Activated CD4-positive, alpha-beta memory T cell treated with anti-CD3 and anti-CD28 coated beads, Interleukin-2, amount 10 ng/mL, durations not matched to agents 7 days and 5 days (primary cell): ENCODE measurements at regions not wholly inside any gene's neighbourhood (a gene's known extent, or its start where the extent isn't known, plus 50 kb on each side); places are given as distances from the start of the nearest gene placed in this dataset.

ENCODE experiments used
- CTCF ChIA-PET: fragments of 350-600 bp; sonication (Branson Sonifier 250); formaldehyde crosslinking; loops from one replicate; lab custom pipeline; 2021; ENCODE audit warnings: antibody characterized with exemption, inconsistent platforms; lab: Charles Lee
- POLR2A ChIA-PET: fragments of 350-600 bp; sonication (Branson Sonifier 250); formaldehyde crosslinking; loops from one replicate; lab custom pipeline; 2021; ENCODE audit warnings: antibody characterized with exemption; lab: Charles Lee
- DNase-seq: peaks from one replicate; pipeline ENCODE4 v3.0.0-alpha.2; 2020
- H3K27ac Mint-ChIP-seq: one replicate; pipeline ENCODE4 v1.8.0; 2021; ENCODE audit warnings: mild to moderate bottlenecking, mixed read lengths
- H3K27me3 Mint-ChIP-seq: one replicate; pipeline ENCODE4 v1.8.0; 2021; ENCODE audit warnings: mixed read lengths
- H3K36me3 Mint-ChIP-seq: one replicate; pipeline ENCODE4 v1.8.0; 2021; ENCODE audit warnings: low read depth, mixed read lengths
- H3K4me1 Mint-ChIP-seq: one replicate; pipeline ENCODE4 v1.8.0; 2021; ENCODE audit warnings: mixed read lengths
- H3K4me3 Mint-ChIP-seq: one replicate; pipeline ENCODE4 v1.8.0; 2021; ENCODE audit warnings: mild to moderate bottlenecking, mixed read lengths
- H3K9me3 Mint-ChIP-seq: one replicate; pipeline ENCODE4 v1.8.0; 2021; ENCODE audit warnings: mixed read lengths

DNA sequence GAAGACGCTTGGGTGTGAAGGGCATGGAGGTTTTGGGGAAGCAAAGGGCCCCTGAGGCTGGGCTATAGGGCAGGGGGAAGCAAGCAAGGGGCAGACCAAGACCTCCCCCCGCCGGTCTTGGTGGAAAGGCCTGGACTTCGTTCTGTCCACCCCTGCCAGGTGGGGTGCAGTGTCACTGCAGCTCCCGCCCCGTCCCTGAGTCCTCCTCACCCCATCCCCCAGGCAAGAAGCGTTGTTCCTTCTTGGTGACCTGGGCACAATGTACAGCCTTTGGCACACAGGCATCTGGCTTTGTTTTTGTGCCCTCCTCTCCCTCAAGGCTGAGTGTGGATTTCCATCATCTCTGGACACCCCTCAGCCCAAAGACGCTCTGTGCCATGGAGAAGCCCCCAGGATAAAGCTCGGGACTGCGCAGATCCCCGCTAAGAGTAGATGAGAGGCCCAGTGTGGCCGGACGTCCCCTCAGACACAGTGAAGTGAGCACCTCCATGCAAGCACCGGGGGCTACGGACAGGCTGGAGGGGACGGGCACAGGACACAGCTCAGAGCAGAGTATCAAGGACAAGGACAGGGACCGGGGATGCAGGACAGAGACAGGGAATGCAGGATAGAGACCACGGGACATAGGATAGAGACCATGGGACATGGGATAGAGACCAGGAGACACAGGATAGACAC, 89.4 kb upstream of the ACTRT2 start:
- Mint-ChIP-seq H3K4me1 (no peaks in the 10 kb centered on the region), H3K9me3 (no peaks in the 10 kb centered on the region), H3K27me3 (no peaks in the 10 kb centered on the region), H3K36me3 (no peaks in the 10 kb centered on the region), H3K27ac (no peak overlapping the region), H3K4me3 (no peak overlapping the region)
- CTCF ChIA-PET, result no interaction called here
- no peak for DNase-seq
- POLR2A ChIA-PET, result no interaction called here

DNA sequence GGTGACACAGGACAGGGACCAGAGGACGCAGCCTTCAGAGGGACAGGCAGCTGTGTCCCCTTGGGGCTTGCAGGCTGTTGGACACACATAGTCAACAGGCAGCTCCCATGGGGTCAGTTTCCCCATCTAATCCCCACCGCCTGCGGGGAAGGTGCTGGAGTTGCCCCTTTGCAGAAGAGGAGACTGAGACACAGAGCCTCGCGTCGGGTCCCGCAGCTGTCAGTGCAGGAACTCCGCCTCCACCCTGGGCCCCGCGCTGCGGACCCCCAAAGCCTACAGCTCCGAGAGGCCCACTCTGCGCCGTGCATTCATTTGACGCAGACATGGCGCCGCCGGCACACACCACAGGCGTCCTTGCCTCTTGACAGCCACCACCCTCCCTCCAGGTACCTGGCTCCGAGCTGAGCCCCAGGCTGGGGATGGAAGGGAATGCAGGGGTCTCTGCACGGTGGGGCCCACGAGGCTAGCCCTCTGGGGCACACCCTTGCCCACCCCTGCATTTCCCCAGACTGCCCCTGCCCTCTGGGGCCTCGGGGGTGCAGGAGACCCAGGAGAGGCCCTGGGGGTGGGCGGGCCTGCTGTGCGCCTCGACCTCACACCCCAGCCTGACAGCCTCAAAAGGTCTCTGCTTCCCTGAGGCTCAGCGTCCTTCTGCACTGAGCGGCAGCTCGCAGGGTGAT, 88.5 kb upstream of the ACTRT2 start:
- H3K27ac Mint-ChIP-seq, result no peak overlapping the region
- CTCF ChIA-PET, result no interaction called here
- H3K36me3 Mint-ChIP-seq, result no peaks in the 10 kb centered on the region
- DNase-seq, result no peak
- POLR2A ChIA-PET, result no interaction called here
- H3K9me3 Mint-ChIP-seq, result peaks cover 1% of the 10 kb centered on the region
- H3K4me1 Mint-ChIP-seq, result no peaks in the 10 kb centered on the region
- H3K4me3 Mint-ChIP-seq, result no peak overlapping the region
- H3K27me3 Mint-ChIP-seq, result no peaks in the 10 kb centered on the region

DNA sequence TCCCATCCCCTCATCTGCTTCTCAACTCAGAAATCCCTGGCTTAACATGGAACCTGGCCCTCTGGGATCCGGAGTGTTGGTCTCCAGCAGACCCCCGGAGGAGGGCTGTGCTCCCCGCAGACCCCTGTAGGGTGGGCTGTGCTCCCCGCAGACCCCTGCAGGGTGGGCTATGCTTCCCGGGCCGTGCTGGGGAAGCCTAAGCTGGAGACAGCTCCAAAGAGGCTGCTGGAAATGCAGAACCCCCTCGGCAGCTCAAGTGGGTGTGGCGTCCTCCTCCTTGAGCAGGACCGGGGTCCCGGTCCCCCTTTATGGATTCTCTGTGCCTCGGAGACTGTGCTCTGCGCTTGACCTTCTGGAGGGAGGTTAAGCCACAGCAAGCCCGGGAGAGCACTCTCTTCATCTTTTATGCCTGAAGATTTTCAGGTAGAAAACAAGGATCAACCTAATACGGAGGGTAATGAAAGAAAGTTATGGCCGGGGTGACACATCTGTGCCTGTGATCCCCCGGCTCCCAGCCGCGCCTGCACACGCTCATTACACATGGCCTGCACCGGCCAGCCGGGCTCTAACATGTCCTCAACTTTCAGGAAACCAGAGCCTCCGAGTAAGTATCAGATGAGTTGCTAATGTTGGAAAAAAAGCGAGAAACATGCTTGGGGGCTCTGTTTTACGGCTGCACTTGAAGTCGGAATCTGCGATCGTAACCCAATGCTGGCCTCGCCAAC, 87.7 kb upstream of the ACTRT2 start:
- no peak overlapping the region for H3K4me3 Mint-ChIP-seq

DNA sequence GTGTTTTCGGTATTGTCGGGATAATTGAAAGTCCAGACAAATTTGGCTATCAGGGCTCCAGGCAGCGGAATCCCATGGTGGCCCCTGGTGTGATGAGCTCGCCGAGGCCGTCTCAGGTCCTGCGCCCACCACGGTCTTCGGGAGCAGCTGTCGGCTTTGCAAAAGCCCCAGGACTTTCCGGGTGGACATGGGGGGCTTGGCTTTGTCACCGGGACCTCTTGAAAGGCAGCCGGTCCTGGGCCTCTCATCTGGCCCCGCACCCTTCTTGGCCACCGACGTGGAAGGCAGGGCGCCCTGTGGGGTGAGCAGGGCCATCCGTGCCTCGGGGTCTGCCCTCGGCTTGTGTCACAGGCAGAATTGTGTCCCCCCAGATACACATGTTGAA, 87.1 kb upstream of the ACTRT2 start:
- no peak overlapping the region for H3K4me3 Mint-ChIP-seq
- ChIA-PET POLR2A (no interaction called here), CTCF (no interaction called here)
- H3K27me3 Mint-ChIP-seq, result no peaks in the 10 kb centered on the region
- no peak overlapping the region for H3K27ac Mint-ChIP-seq
- no peak for DNase-seq
- no peaks in the 10 kb centered on the region for H3K4me1 Mint-ChIP-seq
- peaks cover 7% of the 10 kb centered on the region for H3K9me3 Mint-ChIP-seq
- no peaks in the 10 kb centered on the region for H3K36me3 Mint-ChIP-seq

More for the DNA sequence above, 87.7 kb upstream of the ACTRT2 start:
- no peaks in the 10 kb centered on the region for H3K36me3 Mint-ChIP-seq
- DNase-seq, result no peak
- H3K27me3 Mint-ChIP-seq, result no peaks in the 10 kb centered on the region
- H3K9me3 Mint-ChIP-seq, result peaks cover 7% of the 10 kb centered on the region
- POLR2A ChIA-PET, result no interaction called here
- no peak overlapping the region for H3K27ac Mint-ChIP-seq
- no peaks in the 10 kb centered on the region for H3K4me1 Mint-ChIP-seq
- CTCF ChIA-PET, result no interaction called here

DNA sequence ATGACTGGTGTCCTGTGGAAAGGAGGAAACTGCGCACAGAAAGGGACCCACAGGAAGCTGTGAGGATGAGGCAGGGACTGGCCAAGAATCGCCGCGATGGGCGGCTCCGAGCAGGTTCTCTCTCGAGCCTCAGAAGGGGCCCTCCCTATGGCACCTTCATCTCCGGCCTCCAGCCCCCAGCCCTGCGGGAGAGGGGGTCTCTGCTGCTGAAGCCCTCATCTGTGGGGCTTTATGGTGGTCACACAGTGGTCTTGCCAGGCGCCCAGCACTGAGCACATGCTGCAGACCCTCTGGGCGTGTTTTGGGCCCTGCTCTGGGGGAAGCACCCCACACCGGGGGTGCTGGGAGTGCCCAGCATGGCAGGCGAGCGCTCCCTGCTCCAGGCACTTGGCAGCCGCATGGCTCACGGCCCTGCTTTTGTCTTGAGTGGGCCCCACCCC, 86.6 kb upstream of the ACTRT2 start:
- Mint-ChIP-seq H3K4me3 (no peak overlapping the region), H3K36me3 (no peaks in the 10 kb centered on the region), H3K27ac (no peak overlapping the region), H3K27me3 (no peaks in the 10 kb centered on the region), H3K9me3 (peaks cover 7% of the 10 kb centered on the region), H3K4me1 (no peaks in the 10 kb centered on the region)
- CTCF ChIA-PET, result no interaction called here
- POLR2A ChIA-PET, result no interaction called here
- DNase-seq, result no peak

DNA sequence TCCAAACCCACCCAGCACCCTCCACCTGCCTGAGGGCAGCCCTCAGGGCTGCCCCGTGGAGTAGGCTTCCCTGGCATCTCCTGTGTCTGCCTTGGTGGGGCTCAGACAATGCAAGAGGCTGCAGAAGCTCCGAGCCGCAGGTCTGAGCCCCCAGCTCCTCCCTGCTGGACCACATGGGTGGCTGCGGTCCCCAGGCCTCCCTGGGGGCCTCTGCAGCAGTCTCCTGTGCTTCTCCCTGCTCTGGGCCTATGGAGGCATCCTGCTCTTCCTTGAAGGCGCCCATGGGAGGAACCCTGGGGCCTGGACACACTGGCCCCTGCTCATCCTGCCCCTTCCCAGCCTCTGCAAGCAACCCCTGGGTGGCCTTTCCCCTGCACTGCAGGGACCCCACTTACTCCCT, 86.1 kb upstream of the ACTRT2 start:
- H3K4me3 Mint-ChIP-seq, result no peak overlapping the region

DNA sequence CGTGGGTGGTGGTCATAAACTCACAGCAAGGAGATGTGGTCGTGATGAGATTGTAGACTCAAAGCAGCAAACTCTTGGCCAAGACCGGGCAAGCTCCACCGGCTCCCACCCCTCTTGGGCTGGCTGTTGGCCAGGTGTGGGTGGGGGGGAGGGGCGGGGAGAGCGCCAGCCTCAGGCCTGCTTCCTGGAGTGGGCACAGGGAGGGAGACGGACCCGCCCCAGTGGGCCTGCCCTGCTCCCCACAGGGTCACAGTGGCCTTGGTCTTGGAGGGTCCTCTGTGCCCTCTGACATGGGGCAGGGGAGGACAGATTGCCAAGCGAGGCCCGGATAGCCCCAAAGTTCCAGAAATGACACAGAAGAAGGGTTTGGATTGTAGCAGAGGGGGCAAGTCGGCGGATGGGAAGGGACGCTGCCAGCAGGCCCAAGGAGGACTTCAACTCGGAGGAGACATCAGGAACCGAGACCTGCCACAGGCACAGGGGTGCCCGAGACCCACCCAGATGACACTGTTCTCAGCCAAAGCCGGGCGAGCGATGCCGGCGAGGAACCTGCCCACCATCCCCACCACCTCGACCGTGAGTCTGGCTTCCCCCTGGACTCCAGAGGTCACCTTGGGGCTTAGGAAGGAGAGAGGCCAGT, 85.4 kb upstream of the ACTRT2 start:
- peaks cover 7% of the 10 kb centered on the region for H3K9me3 Mint-ChIP-seq
- ChIA-PET POLR2A (no interaction called here), CTCF (no interaction called here)
- no peaks in the 10 kb centered on the region for H3K4me1 Mint-ChIP-seq
- H3K36me3 Mint-ChIP-seq, result no peaks in the 10 kb centered on the region
- DNase-seq, result no peak
- H3K4me3 Mint-ChIP-seq, result no peak overlapping the region
- H3K27me3 Mint-ChIP-seq, result no peaks in the 10 kb centered on the region
- no peak overlapping the region for H3K27ac Mint-ChIP-seq

More for the DNA sequence above, 86.1 kb upstream of the ACTRT2 start:
- no peaks in the 10 kb centered on the region for H3K36me3 Mint-ChIP-seq
- H3K4me1 Mint-ChIP-seq, result no peaks in the 10 kb centered on the region
- peaks cover 7% of the 10 kb centered on the region for H3K9me3 Mint-ChIP-seq
- ChIA-PET POLR2A (no interaction called here), CTCF (no interaction called here)
- H3K27me3 Mint-ChIP-seq, result no peaks in the 10 kb centered on the region
- DNase-seq, result no peak
- H3K27ac Mint-ChIP-seq, result no peak overlapping the region

DNA sequence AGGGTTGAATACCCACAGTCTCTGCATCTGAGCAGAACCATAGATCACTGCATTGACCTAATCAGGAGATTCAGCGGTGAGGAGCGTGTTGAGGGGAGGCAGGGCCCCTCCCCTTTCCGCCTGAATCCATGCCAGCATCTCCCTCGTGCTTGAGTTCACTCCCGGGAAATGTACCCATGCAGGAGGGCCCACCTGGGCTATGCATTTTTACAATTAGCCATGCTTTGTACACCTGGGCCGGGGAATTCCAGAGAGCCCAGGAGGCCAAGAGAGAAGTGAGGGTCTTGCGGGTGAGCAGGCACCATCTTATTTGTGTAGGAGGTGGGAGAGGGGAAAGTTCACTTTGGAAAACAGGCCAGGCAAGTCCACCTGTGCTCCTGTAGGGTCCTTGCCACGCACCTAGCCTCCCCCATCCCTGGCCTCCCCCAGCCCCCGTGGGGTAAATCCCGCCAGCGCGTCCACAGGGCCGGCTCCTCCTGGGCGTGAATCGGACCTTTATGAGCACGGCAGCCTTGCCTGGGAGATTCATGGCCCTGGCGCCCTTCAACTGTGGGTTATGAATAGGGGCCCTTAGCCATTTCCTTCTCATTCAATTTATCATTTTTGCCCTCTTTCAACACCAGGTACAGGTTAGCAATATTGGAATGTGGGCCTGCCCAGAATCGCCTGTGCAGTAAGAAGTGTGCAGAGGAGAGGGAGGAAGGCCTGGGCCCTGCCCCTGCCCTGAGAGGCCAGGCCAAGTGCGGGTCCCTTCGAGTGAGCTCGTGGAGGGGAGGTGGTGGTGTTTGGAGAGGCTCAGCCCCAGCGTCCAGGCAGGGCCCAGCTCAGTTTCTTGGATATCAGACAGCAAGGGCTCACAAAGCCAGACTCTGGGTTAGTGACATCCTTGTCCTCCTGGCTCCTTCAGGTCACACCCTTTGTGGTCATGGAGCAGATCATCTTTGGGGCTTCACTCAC, 84.4 kb upstream of the ACTRT2 start:
- Mint-ChIP-seq H3K27me3 (no peaks in the 10 kb centered on the region), H3K36me3 (no peaks in the 10 kb centered on the region), H3K4me3 (no peak overlapping the region), H3K4me1 (no peaks in the 10 kb centered on the region), H3K9me3 (peaks cover 10% of the 10 kb centered on the region), H3K27ac (no peak overlapping the region)
- ChIA-PET POLR2A (no interaction called here), CTCF (no interaction called here)
- DNase-seq, result no peak

DNA sequence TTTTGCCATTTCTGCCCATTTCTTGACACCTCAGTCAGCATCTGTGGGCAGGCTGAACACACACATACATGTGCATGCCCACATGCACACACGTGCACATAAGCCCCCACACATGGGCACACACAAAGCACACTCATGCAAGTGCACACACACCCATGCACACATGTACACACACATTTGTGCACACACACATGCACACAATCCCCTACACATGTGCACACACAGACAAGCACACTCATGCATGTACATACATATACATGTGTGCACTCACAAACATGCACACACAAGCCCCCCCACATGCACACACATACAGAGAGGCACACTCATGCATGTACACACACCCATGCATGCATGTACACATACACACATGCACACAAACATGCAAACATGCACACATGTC, 83.5 kb upstream of the ACTRT2 start:
- no peak overlapping the region for H3K27ac Mint-ChIP-seq
- ChIA-PET CTCF (no interaction called here), POLR2A (no interaction called here)
- H3K36me3 Mint-ChIP-seq, result no peaks in the 10 kb centered on the region
- peaks cover 10% of the 10 kb centered on the region for H3K9me3 Mint-ChIP-seq
- no peak overlapping the region for H3K4me3 Mint-ChIP-seq
- H3K4me1 Mint-ChIP-seq, result no peaks in the 10 kb centered on the region
- H3K27me3 Mint-ChIP-seq, result no peaks in the 10 kb centered on the region
- DNase-seq, result no peak

DNA sequence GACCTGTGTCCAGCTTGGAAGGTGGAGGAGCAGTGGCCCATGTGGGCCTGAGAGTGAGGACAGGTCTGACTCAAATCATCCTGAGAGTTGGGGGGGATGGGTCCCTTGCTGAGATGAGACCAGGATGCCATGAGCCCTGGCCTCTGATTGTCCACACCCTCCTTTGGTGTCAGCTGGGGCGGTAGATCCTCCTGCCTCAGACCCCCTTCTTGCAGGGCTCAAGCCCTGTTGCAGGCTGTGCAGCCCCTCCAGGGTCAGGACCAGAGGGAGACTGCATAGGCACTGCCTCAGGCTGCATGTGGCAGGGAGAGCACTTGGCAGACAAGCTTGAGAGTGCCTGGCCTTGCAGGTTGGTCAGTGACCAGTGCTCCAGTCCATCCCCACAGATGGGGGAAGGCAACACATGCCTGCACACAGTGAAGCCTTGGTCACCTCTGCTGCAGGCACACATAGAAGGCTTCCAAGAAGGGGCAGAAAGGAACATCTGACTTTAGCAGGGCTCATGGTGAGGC, 82.2 kb upstream of the ACTRT2 start:
- no peak overlapping the region for H3K4me3 Mint-ChIP-seq
- H3K4me1 Mint-ChIP-seq, result no peaks in the 10 kb centered on the region
- CTCF ChIA-PET, result no interaction called here
- no peaks in the 10 kb centered on the region for H3K27me3 Mint-ChIP-seq
- H3K27ac Mint-ChIP-seq, result no peak overlapping the region
- H3K36me3 Mint-ChIP-seq, result no peaks in the 10 kb centered on the region
- peaks cover 10% of the 10 kb centered on the region for H3K9me3 Mint-ChIP-seq
- DNase-seq, result no peak
- POLR2A ChIA-PET, result no interaction called here

DNA sequence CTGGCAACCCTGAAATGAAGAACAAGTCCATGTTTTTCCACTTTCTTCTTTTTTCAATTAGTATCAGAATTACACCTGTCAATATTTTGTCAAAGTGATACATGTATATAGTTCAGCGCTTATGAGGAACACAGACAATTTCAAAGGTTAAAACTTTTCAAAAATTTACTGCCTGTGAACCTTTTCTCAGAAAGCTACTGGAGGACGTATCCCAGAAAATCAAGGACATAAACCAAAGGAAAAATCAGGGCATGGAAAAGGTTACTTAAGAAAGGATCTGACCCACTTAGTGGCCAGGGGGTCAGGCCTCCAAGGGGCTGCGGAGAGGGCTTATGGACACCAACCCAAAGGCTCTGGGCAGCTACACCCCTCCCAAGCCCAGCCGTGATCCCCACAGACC, 81.1 kb upstream of the ACTRT2 start:
- H3K9me3 Mint-ChIP-seq, result peaks cover 10% of the 10 kb centered on the region
- ChIA-PET POLR2A (no interaction called here), CTCF (no interaction called here)
- H3K4me1 Mint-ChIP-seq, result no peaks in the 10 kb centered on the region
- H3K36me3 Mint-ChIP-seq, result no peaks in the 10 kb centered on the region
- no peak overlapping the region for H3K4me3 Mint-ChIP-seq
- H3K27me3 Mint-ChIP-seq, result no peaks in the 10 kb centered on the region
- no peak overlapping the region for H3K27ac Mint-ChIP-seq
- no peak for DNase-seq

DNA sequence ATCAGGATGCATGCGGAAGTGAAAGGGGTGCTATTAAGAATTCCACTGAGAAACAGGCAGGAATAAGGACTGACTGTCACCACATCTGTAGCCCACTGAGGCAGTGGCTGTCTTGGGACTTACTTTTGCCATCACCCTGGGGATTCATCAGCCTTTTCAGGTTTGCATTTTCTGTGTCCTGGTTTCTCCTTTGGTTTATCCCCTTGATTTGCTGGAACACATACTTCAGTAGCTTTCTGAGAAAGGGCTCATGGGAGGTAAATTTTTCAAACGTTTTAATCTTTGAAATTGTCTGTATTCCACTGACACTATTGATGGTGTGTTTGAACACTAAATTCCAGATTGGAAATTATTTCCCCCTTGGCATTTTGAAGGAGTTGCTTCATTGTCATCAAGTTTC, 80.2 kb upstream of the ACTRT2 start:
- H3K27me3 Mint-ChIP-seq, result no peaks in the 10 kb centered on the region
- CTCF ChIA-PET, result no interaction called here
- H3K9me3 Mint-ChIP-seq, result peaks cover 10% of the 10 kb centered on the region
- POLR2A ChIA-PET, result no interaction called here
- DNase-seq, result no peak
- H3K36me3 Mint-ChIP-seq, result no peaks in the 10 kb centered on the region
- no peaks in the 10 kb centered on the region for H3K4me1 Mint-ChIP-seq
- no peak overlapping the region for H3K4me3 Mint-ChIP-seq
- no peak overlapping the region for H3K27ac Mint-ChIP-seq
